H9 (cell line): ENCODE measurements at regions not wholly inside any gene's neighbourhood (a gene's known extent, or its start where the extent isn't known, plus 50 kb on each side); places are given as distances from the start of the nearest gene placed in this dataset.

Experiments
- DNase-seq: peaks from one replicate; pipeline ENCODE4 v3.0.0-alpha.2; 2017
- H2AFZ ChIP-seq: one replicate; pipeline ENCODE4 v1.6.1; 2013; ENCODE audit warnings: mild to moderate bottlenecking, low read length, control low read depth, moderate library complexity
- H2AK5ac ChIP-seq: 2 replicates; pipeline ENCODE4 v1.6.1; 2013; ENCODE audit warnings: low read length, control low read depth, mixed read lengths; ENCODE audit not compliant: insufficient read length
- H2BK120ac ChIP-seq: one replicate; pipeline ENCODE4 v1.6.1; 2013; ENCODE audit warnings: low read depth, mild to moderate bottlenecking, low read length, control low read depth, inconsistent platforms; ENCODE audit not compliant: poor library complexity, severe bottlenecking
- H2BK12ac ChIP-seq: 2 replicates; pipeline ENCODE4 v1.6.1; 2013; ENCODE audit warnings: low read length, control low read depth, mixed read lengths, low read depth; ENCODE audit not compliant: insufficient read length
- H2BK15ac ChIP-seq: 2 replicates; pipeline ENCODE4 v1.6.1; 2013; ENCODE audit warnings: low read depth, low read length, control low read depth
- H2BK20ac ChIP-seq: one replicate; pipeline ENCODE4 v1.6.1; 2013; ENCODE audit warnings: low read depth, mild to moderate bottlenecking, low read length, control low read depth, inconsistent platforms; ENCODE audit not compliant: poor library complexity, severe bottlenecking
- H2BK5ac ChIP-seq: 2 replicates; pipeline ENCODE4 v1.6.1; 2013; ENCODE audit warnings: low read length, control low read depth, mixed read lengths; ENCODE audit not compliant: insufficient read length
- H3K14ac ChIP-seq: 2 replicates; pipeline ENCODE4 v1.6.1; 2013; ENCODE audit warnings: low read length, control low read depth; ENCODE audit not compliant: insufficient read depth
- H3K18ac ChIP-seq: 2 replicates; pipeline ENCODE4 v1.6.1; 2013; ENCODE audit warnings: low read depth, mild to moderate bottlenecking, mixed read lengths, low read length, control low read depth; ENCODE audit not compliant: insufficient read length
- H3K23ac ChIP-seq: 2 replicates; pipeline ENCODE4 v1.6.1; 2013; ENCODE audit warnings: low read length, control low read depth, mixed read lengths, low read depth; ENCODE audit not compliant: insufficient read length
- H3K23me2 ChIP-seq: 2 replicates; pipeline ENCODE4 v1.6.1; 2013; ENCODE audit warnings: low read depth, mild to moderate bottlenecking, mixed read lengths, low read length, control low read depth; ENCODE audit not compliant: insufficient read length, poor library complexity, severe bottlenecking
- H3K27ac ChIP-seq: 2 replicates; pipeline ENCODE4 v1.5.1; 2013; ENCODE audit warnings: low read length, control low read depth, mixed read lengths, low read depth; ENCODE audit not compliant: insufficient read length
- H3K27me3 ChIP-seq: 2 replicates; pipeline ENCODE4 v1.6.1; 2013; ENCODE audit warnings: low read length, control low read depth, inconsistent platforms; ENCODE audit not compliant: insufficient read depth
- H3K4ac ChIP-seq: 2 replicates; pipeline ENCODE4 v1.6.1; 2013; ENCODE audit warnings: low read depth, mild to moderate bottlenecking, control low read depth, inconsistent platforms, low read length, moderate library complexity
- H3K4me1 ChIP-seq: 2 replicates; pipeline ENCODE4 v1.6.1; 2013; ENCODE audit warnings: low read length, control low read depth, inconsistent platforms; ENCODE audit not compliant: insufficient read depth
- H3K4me2 ChIP-seq: 2 replicates; pipeline ENCODE4 v1.6.1; 2013; ENCODE audit warnings: low read length, control low read depth, mixed read lengths; ENCODE audit not compliant: insufficient read length, insufficient read depth
- H3K56ac ChIP-seq: 2 replicates; pipeline ENCODE4 v1.6.1; 2013; ENCODE audit warnings: low read depth, mild to moderate bottlenecking, mixed read lengths, low read length, control low read depth; ENCODE audit not compliant: insufficient read length
- H3K79me1 ChIP-seq: 2 replicates; pipeline ENCODE4 v1.6.1; 2013; ENCODE audit warnings: low read depth, mild to moderate bottlenecking, moderate library complexity, low read length, control low read depth, inconsistent platforms; ENCODE audit not compliant: insufficient read depth, poor library complexity, severe bottlenecking
- H3K79me2 ChIP-seq: 2 replicates; pipeline ENCODE4 v1.6.1; 2013; ENCODE audit warnings: low read length, control low read depth, inconsistent platforms; ENCODE audit not compliant: insufficient read depth
- H3K9ac ChIP-seq: 2 replicates; pipeline ENCODE4 v1.6.1; 2013; ENCODE audit warnings: low read length, control low read depth, mixed read lengths; ENCODE audit not compliant: insufficient read length; ENCODE audit errors: extremely low read depth
- H3K9me3 ChIP-seq: one replicate; pipeline ENCODE4 v1.6.1; 2013; ENCODE audit warnings: low read depth, low read length, inconsistent platforms; ENCODE audit not compliant: control insufficient read depth
- H3T11ph ChIP-seq: one replicate; pipeline ENCODE4 v1.6.1; 2013; ENCODE audit warnings: mild to moderate bottlenecking, low read length, control low read depth, inconsistent platforms
- H4K20me1 ChIP-seq: one replicate; pipeline ENCODE4 v1.6.1; 2013; ENCODE audit not compliant: control insufficient read depth, insufficient read length, insufficient read depth
- H4K5ac ChIP-seq: 2 replicates; pipeline ENCODE4 v1.6.1; 2013; ENCODE audit warnings: low read depth, mild to moderate bottlenecking, mixed read lengths, low read length, control low read depth; ENCODE audit not compliant: insufficient read length
- H4K8ac ChIP-seq: replicated peaks from 2 replicates; pipeline ENCODE4 v1.6.1; 2013; ENCODE audit warnings: low read length, control low read depth, mixed read lengths, low read depth; ENCODE audit not compliant: insufficient read length
- H4K91ac ChIP-seq: 2 replicates; pipeline ENCODE4 v1.6.1; 2013; ENCODE audit warnings: low read depth, mild to moderate bottlenecking, moderate library complexity, mixed read lengths, low read length, control low read depth; ENCODE audit not compliant: insufficient read length
- H3K27ac Mint-ChIP-seq, 3 experiments: 2 replicates in 2 of 3; 3 replicates in 1 of 3; pipeline ENCODE4 v1.8.0; 2020 to 2021; ENCODE audit warnings: mixed read lengths in 3 of 3, mild to moderate bottlenecking in 1 of 3, moderate library complexity in 1 of 3
- H3K27me3 Mint-ChIP-seq: 2 replicates; pipeline ENCODE4 v1.8.0; 2021; ENCODE audit warnings: low read depth, mild to moderate bottlenecking, moderate library complexity, mixed read lengths
- H3K36me3 Mint-ChIP-seq, 3 experiments: 2 replicates in 2 of 3; 3 replicates in 1 of 3; pipeline ENCODE4 v1.8.0; 2020 to 2021; ENCODE audit warnings: low read depth in 3 of 3, mixed read lengths in 3 of 3; ENCODE audit not compliant: insufficient read depth in 1 of 3
- H3K4me1 Mint-ChIP-seq, 2 experiments: 2 replicates each; pipeline ENCODE4 v1.8.0; 2020; ENCODE audit warnings: mixed read lengths in 2 of 2
- H3K4me3 Mint-ChIP-seq, 2 experiments: 2 replicates in 1 of 2; 3 replicates in 1 of 2; pipeline ENCODE4 v1.8.0; 2020 to 2021; ENCODE audit warnings: mild to moderate bottlenecking in 2 of 2, mixed read lengths in 2 of 2, moderate library complexity in 1 of 2
- H3K9me3 Mint-ChIP-seq, 2 experiments: 2 replicates in 1 of 2; 3 replicates in 1 of 2; pipeline ENCODE4 v1.8.0; 2020; ENCODE audit warnings: mild to moderate bottlenecking in 2 of 2, mixed read lengths in 2 of 2, moderate library complexity in 1 of 2
- WGBS: extraction: QIAGEN DNeasy Blood & Tissue Kit; methylation state at CpG from one replicate; pipeline ENCODE4 v1.1.7; 2013; ENCODE audit warnings: missing lambda C conversion rate, low lambda C conversion rate, mixed read lengths; ENCODE audit not compliant: insufficient read length; ENCODE audit errors: extremely low coverage; 5-methylcytosine and 5-hydroxymethylcytosine counted together
- TF ChIP-seq, protein P1 (sequence below): fragments of 200-600 bp; sonication (generic); conservative IDR thresholded peaks from 3 replicates; pipeline ENCODE4 v1.8.0; 2021; ENCODE audit warnings: antibody characterized with exemption, mild to moderate bottlenecking

- no peak overlapping the region for H3K18ac ChIP-seq
- no peaks in the 10 kb centered on the region for H3K23me2 ChIP-seq
- TF ChIP-seq, protein P1, sequence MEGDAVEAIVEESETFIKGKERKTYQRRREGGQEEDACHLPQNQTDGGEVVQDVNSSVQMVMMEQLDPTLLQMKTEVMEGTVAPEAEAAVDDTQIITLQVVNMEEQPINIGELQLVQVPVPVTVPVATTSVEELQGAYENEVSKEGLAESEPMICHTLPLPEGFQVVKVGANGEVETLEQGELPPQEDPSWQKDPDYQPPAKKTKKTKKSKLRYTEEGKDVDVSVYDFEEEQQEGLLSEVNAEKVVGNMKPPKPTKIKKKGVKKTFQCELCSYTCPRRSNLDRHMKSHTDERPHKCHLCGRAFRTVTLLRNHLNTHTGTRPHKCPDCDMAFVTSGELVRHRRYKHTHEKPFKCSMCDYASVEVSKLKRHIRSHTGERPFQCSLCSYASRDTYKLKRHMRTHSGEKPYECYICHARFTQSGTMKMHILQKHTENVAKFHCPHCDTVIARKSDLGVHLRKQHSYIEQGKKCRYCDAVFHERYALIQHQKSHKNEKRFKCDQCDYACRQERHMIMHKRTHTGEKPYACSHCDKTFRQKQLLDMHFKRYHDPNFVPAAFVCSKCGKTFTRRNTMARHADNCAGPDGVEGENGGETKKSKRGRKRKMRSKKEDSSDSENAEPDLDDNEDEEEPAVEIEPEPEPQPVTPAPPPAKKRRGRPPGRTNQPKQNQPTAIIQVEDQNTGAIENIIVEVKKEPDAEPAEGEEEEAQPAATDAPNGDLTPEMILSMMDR = no peak
- H3K4me3 Mint-ChIP-seq = no peak overlapping the region
- H3K4me1 ChIP-seq = no peaks in the 10 kb centered on the region
- H3K14ac ChIP-seq = no peak overlapping the region
- H3K79me2 ChIP-seq = no peaks in the 10 kb centered on the region
- H3K9me3 ChIP-seq = no peaks in the 10 kb centered on the region
- no peak overlapping the region for H3K27ac Mint-ChIP-seq
- H2BK5ac ChIP-seq = no peak overlapping the region
- H3T11ph ChIP-seq = no peak overlapping the region
- no peak for DNase-seq
- no peaks in the 10 kb centered on the region for H4K20me1 ChIP-seq
- no peak overlapping the region for H2BK12ac ChIP-seq
- H3K27ac ChIP-seq = no peak overlapping the region
- H3K4me2 ChIP-seq = no peak overlapping the region
- H2AK5ac ChIP-seq = no peak overlapping the region
- H3K36me3 Mint-ChIP-seq = no peaks in the 10 kb centered on the region; a peak in 1 of 7 replicates
- H3K9ac ChIP-seq = no peak overlapping the region
- H3K56ac ChIP-seq = no peak overlapping the region
- no peak overlapping the region for H2BK20ac ChIP-seq
- no peaks in the 10 kb centered on the region for H3K79me1 ChIP-seq
- H2BK15ac ChIP-seq = no peak overlapping the region
- no peak overlapping the region for H4K5ac ChIP-seq
- no peak overlapping the region for H2AFZ ChIP-seq
- H3K9me3 Mint-ChIP-seq = peaks cover 7% of the 10 kb centered on the region in 2 experiments; a peak in 2 of 5 replicates
- 0 out of 4 replicates have a peak, but pooled peaks cover 0 to 3% of the 10 kb centered on the region in 2 experiments for H3K4me1 Mint-ChIP-seq
- H3K27me3 Mint-ChIP-seq = no peaks in the 10 kb centered on the region
- no peak overlapping the region for H4K91ac ChIP-seq
- no peak overlapping the region for H2BK120ac ChIP-seq
- no peak overlapping the region for H3K4ac ChIP-seq
- no peaks in the 10 kb centered on the region for H3K27me3 ChIP-seq
- WGBS = 100% methylated on average over 1 of the region's 2 CpGs
- no peak overlapping the region for H4K8ac ChIP-seq
- no peak overlapping the region for H3K23ac ChIP-seq
Measured at GRCh38 chr7:117970801-117971200, 97.6 kb upstream of the CTTNBP2 start.
